H1 (cell line): ENCODE measurements at regions not wholly inside any gene's neighbourhood (a gene's known extent, or its start where the extent isn't known, plus 50 kb on each side); places are given as distances from the start of the nearest gene placed in this dataset.

ENCODE experiments used
- CTCF ChIA-PET: fragments of 300-600 bp; sonication (Branson Sonifier 250); formaldehyde crosslinking; loops from one replicate; lab custom pipeline; 2021; ENCODE audit not compliant: partially characterized antibody; lab: Charles Lee
- POLR2A ChIA-PET: fragments of 300-600 bp; sonication (Branson Sonifier 250); formaldehyde crosslinking; loops from one replicate; lab custom pipeline; 2021; ENCODE audit warnings: inconsistent platforms; ENCODE audit not compliant: partially characterized antibody; lab: Charles Lee
- DNase-seq, 2 experiments: peaks; one replicate each; pipeline versions ENCODE4 v3.0.0 to v3.0.0-alpha.2; 2010 to 2022; ENCODE audit warnings: low spot score in 2 of 2, low read depth in 1 of 2, mixed read lengths in 1 of 2
- FAIRE-seq: peaks from 2 replicates; lab custom pipeline; 2011; peaks lifted over from hg19 to GRCh38; lab: Jason Lieb, UNC
- H2AFZ ChIP-seq: 2 replicates; pipeline ENCODE4 v1.8.1; 2012; ENCODE audit warnings: low read length, inconsistent platforms
- H2AK5ac ChIP-seq: 2 replicates; pipeline ENCODE4 v1.6.1; 2013; ENCODE audit warnings: low read depth, low read length
- H2BK120ac ChIP-seq: replicated peaks from 2 replicates; pipeline ENCODE3; 2013; ENCODE audit warnings: low read depth, low read length, inconsistent platforms
- H2BK12ac ChIP-seq: 2 replicates; pipeline ENCODE4 v1.6.1; 2013; ENCODE audit warnings: low read depth, low read length
- H2BK15ac ChIP-seq: 2 replicates; pipeline ENCODE4 v1.6.1; 2013; ENCODE audit warnings: low read length
- H2BK20ac ChIP-seq: 2 replicates; pipeline ENCODE4 v1.6.1; 2013; ENCODE audit warnings: low read length
- H2BK5ac ChIP-seq: 2 replicates; pipeline ENCODE4 v1.6.1; 2013; ENCODE audit warnings: low read depth, low read length
- H3K14ac ChIP-seq: 2 replicates; pipeline ENCODE4 v1.6.1; 2013; ENCODE audit warnings: inconsistent platforms; ENCODE audit not compliant: insufficient read length
- H3K18ac ChIP-seq: 2 replicates; pipeline ENCODE4 v1.6.1; 2013; ENCODE audit warnings: low read length; ENCODE audit errors: extremely low read depth
- H3K23ac ChIP-seq: 2 replicates; pipeline ENCODE4 v1.6.1; 2013; ENCODE audit warnings: inconsistent platforms; ENCODE audit not compliant: insufficient read length
- H3K23me2 ChIP-seq: 2 replicates; pipeline ENCODE4 v1.6.1; 2013; ENCODE audit warnings: low read depth, low read length
- H3K27ac ChIP-seq: 2 replicates; pipeline ENCODE4 v1.6.1; 2011; ENCODE audit warnings: low read depth, low read length, inconsistent platforms
- H3K27me3 ChIP-seq, 4 experiments: replicated peaks in 1 of 4; 1 replicate in 1 of 4; 2 replicates in 3 of 4; pipeline versions ENCODE4 v1.6.1 to v1.8.1; 2011 to 2013; ENCODE audit warnings: low read length in 3 of 4, mild to moderate bottlenecking in 3 of 4, inconsistent platforms in 2 of 4, mixed read lengths in 2 of 4, moderate library complexity in 1 of 4; ENCODE audit not compliant: control insufficient read depth in 3 of 4, insufficient read depth in 3 of 4; ENCODE audit errors: extremely low read depth in 1 of 4
- H3K36me3 ChIP-seq, 4 experiments: 2 replicates each; pipeline versions ENCODE4 v1.6.1 to v1.8.1; 2011 to 2013; ENCODE audit warnings: mild to moderate bottlenecking in 4 of 4, low read length in 3 of 4, moderate library complexity in 2 of 4, control low read depth in 1 of 4, inconsistent platforms in 1 of 4; ENCODE audit not compliant: insufficient read depth in 4 of 4, control insufficient read depth in 2 of 4
- H3K4ac ChIP-seq: replicated peaks from 2 replicates; pipeline ENCODE3; 2013; ENCODE audit warnings: low read length, low read depth, mixed read lengths, inconsistent platforms; ENCODE audit not compliant: insufficient read length
- H3K4me1 ChIP-seq, 4 experiments: replicated peaks in 1 of 4; 1 replicate in 1 of 4; 2 replicates in 3 of 4; pipeline versions ENCODE4 v1.6.1 to v1.8.1; 2011 to 2013; ENCODE audit warnings: low read length in 3 of 4, inconsistent platforms in 2 of 4, mixed read lengths in 1 of 4; ENCODE audit not compliant: insufficient read depth in 4 of 4, control insufficient read depth in 3 of 4
- H3K4me2 ChIP-seq, 2 experiments: 2 replicates each; pipeline versions ENCODE4 v1.6.1 to v1.8.1; 2011 to 2013; ENCODE audit warnings: low read depth in 2 of 2, low read length in 2 of 2, control low read depth in 1 of 2, inconsistent platforms in 1 of 2, mild to moderate bottlenecking in 1 of 2; ENCODE audit not compliant: insufficient read depth in 1 of 2
- H3K4me3 ChIP-seq, 4 experiments: fragments of 200-600, 300-600 bp in 1 of 4; sonication (generic), shearing (Covaris generic), sonication (Bioruptor Twin) in 1 of 4; 2 replicates each; pipeline versions ENCODE4 v1.5.1 to v1.8.1; 2011 to 2016; ENCODE audit warnings: low read length in 4 of 4, low read depth in 3 of 4, control low read depth in 2 of 4, inconsistent platforms in 2 of 4, mild to moderate bottlenecking in 2 of 4, mixed read lengths in 1 of 4, moderate library complexity in 1 of 4; ENCODE audit not compliant: insufficient read depth in 2 of 4; ENCODE audit errors: extremely low read depth in 1 of 4
- H3K56ac ChIP-seq: replicated peaks from 2 replicates; pipeline ENCODE3; 2013; ENCODE audit warnings: low read depth, mild to moderate bottlenecking, mixed read lengths, low read length, inconsistent platforms; ENCODE audit not compliant: insufficient read length
- H3K79me1 ChIP-seq: 2 replicates; pipeline ENCODE4 v1.6.1; 2013; ENCODE audit warnings: low read depth, low read length, control low read depth
- H3K79me2 ChIP-seq, 2 experiments: 2 replicates each; pipeline versions ENCODE4 v1.6.1 to v1.8.1; 2012 to 2013; ENCODE audit warnings: low read length in 2 of 2, mild to moderate bottlenecking in 2 of 2, inconsistent platforms in 1 of 2; ENCODE audit not compliant: insufficient read depth in 2 of 2, control insufficient read depth in 1 of 2
- H3K9ac ChIP-seq, 4 experiments: replicated peaks in 1 of 4; 1 replicate in 1 of 4; 2 replicates in 3 of 4; pipeline versions ENCODE4 v1.6.1 to v1.8.1; 2011 to 2013; ENCODE audit warnings: low read depth in 3 of 4, low read length in 3 of 4, control low read depth in 2 of 4, mild to moderate bottlenecking in 2 of 4, moderate library complexity in 2 of 4, inconsistent platforms in 1 of 4; ENCODE audit errors: extremely low read depth in 1 of 4
- H3K9me3 ChIP-seq, 2 experiments: 2 replicates each; pipeline versions ENCODE4 v1.6.1 to v1.8.1; 2012 to 2013; ENCODE audit warnings: mild to moderate bottlenecking in 2 of 2, moderate library complexity in 2 of 2, control low read depth in 1 of 2, inconsistent platforms in 1 of 2, low read depth in 1 of 2, low read length in 1 of 2, mixed read lengths in 1 of 2; ENCODE audit not compliant: insufficient read depth in 2 of 2
- H4K20me1 ChIP-seq, 2 experiments: replicated peaks in 1 of 2; 2 replicates each; pipeline versions ENCODE3 to v1.8.1; 2011 to 2013; ENCODE audit warnings: inconsistent platforms in 2 of 2, low read length in 2 of 2, mild to moderate bottlenecking in 1 of 2; ENCODE audit not compliant: insufficient read depth in 2 of 2, control insufficient read depth in 1 of 2
- H4K5ac ChIP-seq: 2 replicates; pipeline ENCODE4 v1.6.1; 2013; ENCODE audit warnings: low read length, low read depth, mixed read lengths, inconsistent platforms; ENCODE audit not compliant: insufficient read length
- H4K8ac ChIP-seq: 2 replicates; pipeline ENCODE4 v1.8.0; 2013; ENCODE audit warnings: mild to moderate bottlenecking, moderate library complexity, low read length, inconsistent platforms; ENCODE audit not compliant: insufficient read depth; ENCODE audit errors: extremely low read depth
- H4K91ac ChIP-seq: replicated peaks from 2 replicates; pipeline ENCODE3; 2013; ENCODE audit warnings: low read length, mixed read lengths, inconsistent platforms; ENCODE audit not compliant: insufficient read length
- ATF2 ChIP-seq: IDR thresholded peaks from 2 replicates; pipeline ENCODE4 v1.6.1; 2012; ENCODE audit warnings: low read length, inconsistent platforms
- BACH1 ChIP-seq: IDR thresholded peaks from 2 replicates; pipeline ENCODE4 v1.6.1; 2012; ENCODE audit warnings: low read length, improper control_type of control experiment
- BCL11A ChIP-seq, 2 experiments: IDR thresholded peaks; one replicate each; pipeline ENCODE4 v1.6.1; 2011; ENCODE audit warnings: low read depth in 2 of 2, low read length in 2 of 2, mild to moderate bottlenecking in 2 of 2
- CBX8 ChIP-seq: fragments of 300-800, 300-1000 bp; sonication (generic); IDR thresholded peaks from 2 replicates; pipeline ENCODE4 v1.7.1; 2016; ENCODE audit warnings: low read depth, low read length, borderline replicate concordance
- FOSL1 ChIP-seq: IDR thresholded peaks from 2 replicates; pipeline ENCODE4 v1.6.1; 2011; ENCODE audit warnings: mild to moderate bottlenecking, low read depth, low read length, moderate library complexity; ENCODE audit not compliant: insufficient read depth
- NRF1 ChIP-seq: IDR thresholded peaks from 2 replicates; pipeline ENCODE4 v1.6.1; 2011; ENCODE audit warnings: mild to moderate bottlenecking, low read depth, low read length, improper control_type of control experiment
- RNF2 ChIP-seq: fragments of 200-900, 300-1000 bp; sonication (generic); IDR thresholded peaks from 2 replicates; pipeline ENCODE4 v1.7.1; 2016; ENCODE audit warnings: borderline replicate concordance, low read depth, mild to moderate bottlenecking, antibody characterized with exemption, low read length; ENCODE audit not compliant: poor library complexity, severe bottlenecking; ENCODE audit errors: missing control alignments
- SIN3A ChIP-seq, 2 experiments: IDR thresholded peaks in 1 of 2; conservative IDR thresholded peaks in 1 of 2; 2 replicates each; pipeline ENCODE4 v1.6.1; 2011 to 2012; ENCODE audit warnings: low read length in 2 of 2, improper control_type of control experiment in 1 of 2, low read depth in 1 of 2, mild to moderate bottlenecking in 1 of 2
- SP1 ChIP-seq: IDR thresholded peaks from 2 replicates; pipeline ENCODE4 v1.6.1; 2011; ENCODE audit warnings: low read depth, low read length
- TAF1 ChIP-seq: IDR thresholded peaks from 2 replicates; pipeline ENCODE4 v1.6.1; 2011; ENCODE audit warnings: mild to moderate bottlenecking, low read depth, low read length
- WGBS, 2 experiments: shearing (Covaris generic) in 1 of 2; methylation state at CpG; one replicate each; pipeline versions ENCODE4 v1.1.6 to v1.1.7; 2013 to 2015; ENCODE audit warnings: low lambda C conversion rate in 2 of 2, mixed read lengths in 2 of 2, inconsistent platforms in 1 of 2, low coverage in 1 of 2, missing lambda C conversion rate in 1 of 2; ENCODE audit not compliant: insufficient replicate concordance in 2 of 2, insufficient coverage in 1 of 2, insufficient read length in 1 of 2; ENCODE audit errors: extremely low coverage in 1 of 2, missing lambda C conversion rate in 1 of 2; 5-methylcytosine and 5-hydroxymethylcytosine counted together

GRCh38 chr14:26855077-26855753 lies 257.4 kb upstream of the NOVA1 start:
- CTCF ChIA-PET: no interaction called here
- no peaks in the 10 kb centered on the region for H3K79me1 ChIP-seq
- H3K18ac ChIP-seq: no peak overlapping the region
- no peak overlapping the region for H4K91ac ChIP-seq
- no peaks in the 10 kb centered on the region; a peak in 1 of 8 replicates for H3K36me3 ChIP-seq
- H3K14ac ChIP-seq: no peak overlapping the region
- no peak overlapping the region for H2AK5ac ChIP-seq
- H3K79me2 ChIP-seq: no peaks in the 10 kb centered on the region
- POLR2A ChIA-PET: interaction anchor here (1.0 kb wide), 1 partner anchor 461 kb away, joined by 3 read pairs; no protein-coding TSS in a partner anchor
- peaks cover 0 to 2% of the 10 kb centered on the region in 2 experiments for H4K20me1 ChIP-seq
- H3K56ac ChIP-seq: no peak overlapping the region
- H3K4me1 ChIP-seq: no peaks in the 10 kb centered on the region
- DNase-seq (no peak), FAIRE-seq (no peak)
- no peak overlapping the region for H2BK20ac ChIP-seq
- TF ChIP-seq CBX8: no peak
- no peak for TF ChIP-seq RNF2
- TF ChIP-seq SP1: no peak
- TF ChIP-seq ATF2: no peak
- no peak for TF ChIP-seq BCL11A (IDR thresholded peaks at IDR 0.05; ENCODE audit: low read depth in 2 of 2, low read length in 2 of 2)
- no peak for TF ChIP-seq BACH1
- no peak for TF ChIP-seq NRF1
- TF ChIP-seq TAF1: no peak
- no peak for TF ChIP-seq SIN3A (conservative IDR thresholded peaks at IDR 0.05 in 1 of 2, IDR thresholded peaks at IDR 0.05 in 1 of 2; ENCODE audit: low read depth in 1 of 2, low read length in 2 of 2)
- no peak for TF ChIP-seq FOSL1
- no peak overlapping the region for H3K4ac ChIP-seq
- H2BK15ac ChIP-seq: no peak overlapping the region
- no peaks in the 10 kb centered on the region for H3K23me2 ChIP-seq
- H3K23ac ChIP-seq: no peak overlapping the region
- no peak overlapping the region for H3K9ac ChIP-seq
- H4K5ac ChIP-seq: no peak overlapping the region
- H2BK120ac ChIP-seq: no peak overlapping the region
- no peak overlapping the region for H4K8ac ChIP-seq
- 87% methylated on average over 7 of the region's 7 CpGs; no CpG with 5 or more reads in 1 of the 2 experiments for WGBS, 2 experiments
- H3K4me3 ChIP-seq: no peak overlapping the region
- H3K4me2 ChIP-seq: no peak overlapping the region
- no peak overlapping the region for H3K27ac ChIP-seq
- no peak overlapping the region for H2BK12ac ChIP-seq
- no peak overlapping the region for H2BK5ac ChIP-seq
- H2AFZ ChIP-seq: no peak overlapping the region
- H3K27me3 ChIP-seq: no peaks in the 10 kb centered on the region
- no peaks in the 10 kb centered on the region for H3K9me3 ChIP-seq
